ENCODE measurements at regions not wholly inside any gene's neighbourhood (a gene's known extent, or its start where the extent isn't known, plus 50 kb on each side); places are given as distances from the start of the nearest gene placed in this dataset.

DNA sequence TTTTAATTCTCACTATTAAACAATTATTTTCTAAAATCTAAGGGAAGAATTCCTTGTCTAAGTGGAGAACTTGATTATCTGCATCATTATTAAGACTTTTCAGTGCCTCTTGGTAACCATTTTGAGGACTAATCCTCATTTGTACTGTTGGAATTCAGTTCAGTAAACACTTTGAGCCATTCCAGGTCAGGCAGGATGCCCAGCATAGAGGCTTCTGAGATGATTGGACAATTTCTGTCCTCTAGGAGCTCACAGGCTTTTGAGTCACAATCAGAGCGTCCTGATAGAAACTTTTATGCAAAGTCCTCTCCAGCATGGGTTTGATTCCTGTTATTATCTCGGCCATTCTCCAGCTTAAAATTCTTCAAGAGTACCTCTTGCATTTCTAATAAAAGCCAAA is 1304.6 kb downstream of the EPHA7 start:
- TF ChIP-seq, protein P1, sequence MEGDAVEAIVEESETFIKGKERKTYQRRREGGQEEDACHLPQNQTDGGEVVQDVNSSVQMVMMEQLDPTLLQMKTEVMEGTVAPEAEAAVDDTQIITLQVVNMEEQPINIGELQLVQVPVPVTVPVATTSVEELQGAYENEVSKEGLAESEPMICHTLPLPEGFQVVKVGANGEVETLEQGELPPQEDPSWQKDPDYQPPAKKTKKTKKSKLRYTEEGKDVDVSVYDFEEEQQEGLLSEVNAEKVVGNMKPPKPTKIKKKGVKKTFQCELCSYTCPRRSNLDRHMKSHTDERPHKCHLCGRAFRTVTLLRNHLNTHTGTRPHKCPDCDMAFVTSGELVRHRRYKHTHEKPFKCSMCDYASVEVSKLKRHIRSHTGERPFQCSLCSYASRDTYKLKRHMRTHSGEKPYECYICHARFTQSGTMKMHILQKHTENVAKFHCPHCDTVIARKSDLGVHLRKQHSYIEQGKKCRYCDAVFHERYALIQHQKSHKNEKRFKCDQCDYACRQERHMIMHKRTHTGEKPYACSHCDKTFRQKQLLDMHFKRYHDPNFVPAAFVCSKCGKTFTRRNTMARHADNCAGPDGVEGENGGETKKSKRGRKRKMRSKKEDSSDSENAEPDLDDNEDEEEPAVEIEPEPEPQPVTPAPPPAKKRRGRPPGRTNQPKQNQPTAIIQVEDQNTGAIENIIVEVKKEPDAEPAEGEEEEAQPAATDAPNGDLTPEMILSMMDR (IDR thresholded peaks at IDR 0.05) = no peak
- TF ChIP-seq POLR2A (IDR thresholded peaks at IDR 0.05) (no peak), POLR2AphosphoS5 (IDR thresholded peaks at IDR 0.05) (no peak)

Data from upper lobe of left lung (tissue), 4 donors.